ENCODE measurements at regions not wholly inside any gene's neighbourhood (a gene's known extent, or its start where the extent isn't known, plus 50 kb on each side); places are given as distances from the start of the nearest gene placed in this dataset.

GRCh38 chr3:115520651-115521245, 102.6 kb upstream of the GAP43 start:
- H3K27me3 Mint-ChIP-seq (ENCODE audit: low read depth), result no peaks in the 10 kb centered on the region
- H3K9me3 Mint-ChIP-seq, result peaks cover 5% of the 10 kb centered on the region
- H3K27ac Mint-ChIP-seq, result no peak overlapping the region
- H3K4me1 Mint-ChIP-seq, result peaks cover 24% of the 10 kb centered on the region
- no peaks in the 10 kb centered on the region for H3K36me3 Mint-ChIP-seq
- no peak for DNase-seq (ENCODE audit: low spot score in 2 of 2, unreplicated experiment in 2 of 2)
- TF ChIP-seq CTCF (IDR thresholded peaks at IDR 0.05; ENCODE audit: unreplicated experiment), result no peak
- no peak overlapping the region for H3K4me3 Mint-ChIP-seq

GRCh38 chr3:115523458-115523857, 99.9 kb upstream of the GAP43 start:
- Mint-ChIP-seq H3K9me3 (peaks cover 12% of the 10 kb centered on the region), H3K4me3 (no peak overlapping the region), H3K4me1 (peaks cover 16% of the 10 kb centered on the region), H3K27me3 (ENCODE audit: low read depth) (no peaks in the 10 kb centered on the region), H3K36me3 (no peaks in the 10 kb centered on the region), H3K27ac (no peak overlapping the region)
- TF ChIP-seq CTCF (IDR thresholded peaks at IDR 0.05; ENCODE audit: unreplicated experiment), result no peak
- DNase-seq (ENCODE audit: low spot score in 2 of 2, unreplicated experiment in 2 of 2), result no peak

- Mint-ChIP-seq H3K9me3 (peaks cover 19% of the 10 kb centered on the region), H3K27me3 (ENCODE audit: low read depth) (no peaks in the 10 kb centered on the region), H3K36me3 (no peaks in the 10 kb centered on the region), H3K4me1 (peaks cover 11% of the 10 kb centered on the region), H3K4me3 (no peak overlapping the region), H3K27ac (no peak overlapping the region)
- no peak for DNase-seq (ENCODE audit: low spot score in 2 of 2, unreplicated experiment in 2 of 2)
- no peak for TF ChIP-seq CTCF (IDR thresholded peaks at IDR 0.05; ENCODE audit: unreplicated experiment)
These were observed 98.8 kb upstream of the GAP43 start for GRCh38 chr3:115524549-115524948.

GRCh38 chr3:115525731-115526130, 97.6 kb upstream of the GAP43 start:
- H3K4me3 Mint-ChIP-seq, result no peak overlapping the region
- no peak for DNase-seq (ENCODE audit: low spot score in 2 of 2, unreplicated experiment in 2 of 2)
- H3K9me3 Mint-ChIP-seq, result peaks cover 31% of the 10 kb centered on the region
- peak overlapping the region; percentile 57 for H3K27ac Mint-ChIP-seq
- no peak for TF ChIP-seq CTCF (IDR thresholded peaks at IDR 0.05; ENCODE audit: unreplicated experiment)
- H3K4me1 Mint-ChIP-seq, result peaks cover 11% of the 10 kb centered on the region
- H3K27me3 Mint-ChIP-seq (ENCODE audit: low read depth), result no peaks in the 10 kb centered on the region
- H3K36me3 Mint-ChIP-seq, result no peaks in the 10 kb centered on the region

GRCh38 chr3:115533218-115533617, 90.1 kb upstream of the GAP43 start:
- H3K4me3 Mint-ChIP-seq, result no peak overlapping the region
- no peak for DNase-seq (ENCODE audit: low spot score in 2 of 2, unreplicated experiment in 2 of 2)
- no peak overlapping the region for H3K27ac Mint-ChIP-seq
- no peaks in the 10 kb centered on the region for H3K4me1 Mint-ChIP-seq
- no peaks in the 10 kb centered on the region for H3K36me3 Mint-ChIP-seq
- no peak for TF ChIP-seq CTCF (IDR thresholded peaks at IDR 0.05; ENCODE audit: unreplicated experiment)
- peaks cover 37% of the 10 kb centered on the region for H3K9me3 Mint-ChIP-seq
- H3K27me3 Mint-ChIP-seq (ENCODE audit: low read depth), result peaks cover 2% of the 10 kb centered on the region

GRCh38 chr3:115536171-115536570, 87.1 kb upstream of the GAP43 start:
- no peak for DNase-seq (ENCODE audit: low spot score in 2 of 2, unreplicated experiment in 2 of 2)
- Mint-ChIP-seq H3K27me3 (ENCODE audit: low read depth) (peaks cover 2% of the 10 kb centered on the region), H3K4me1 (peaks cover 2% of the 10 kb centered on the region), H3K36me3 (no peaks in the 10 kb centered on the region), H3K9me3 (peaks cover 18% of the 10 kb centered on the region), H3K4me3 (no peak overlapping the region), H3K27ac (no peak overlapping the region)
- no peak for TF ChIP-seq CTCF (IDR thresholded peaks at IDR 0.05; ENCODE audit: unreplicated experiment)
